ENCODE measurements at regions not wholly inside any gene's neighbourhood (a gene's known extent, or its start where the extent isn't known, plus 50 kb on each side); places are given as distances from the start of the nearest gene placed in this dataset.

DNA sequence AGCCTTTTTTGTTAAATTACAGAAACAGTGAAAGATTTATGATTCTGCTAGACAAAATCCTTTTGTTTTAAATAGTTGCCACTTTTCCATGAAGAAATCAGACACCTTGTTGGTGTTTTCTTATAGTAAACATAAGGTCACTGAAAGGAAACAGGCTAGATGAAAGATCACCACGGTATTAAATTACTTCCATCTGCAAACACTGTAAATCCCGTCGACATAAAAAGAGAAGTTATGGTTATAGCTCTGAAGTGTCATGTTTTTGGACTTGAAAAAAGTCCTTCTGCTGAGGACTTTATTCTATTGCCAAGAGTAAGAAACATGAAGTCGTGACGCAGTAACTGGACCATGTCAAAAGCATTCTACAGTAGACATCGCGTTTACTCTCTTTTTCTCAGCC, 567.6 kb upstream of the SLIT2 start:
- TF ChIP-seq, protein P1, sequence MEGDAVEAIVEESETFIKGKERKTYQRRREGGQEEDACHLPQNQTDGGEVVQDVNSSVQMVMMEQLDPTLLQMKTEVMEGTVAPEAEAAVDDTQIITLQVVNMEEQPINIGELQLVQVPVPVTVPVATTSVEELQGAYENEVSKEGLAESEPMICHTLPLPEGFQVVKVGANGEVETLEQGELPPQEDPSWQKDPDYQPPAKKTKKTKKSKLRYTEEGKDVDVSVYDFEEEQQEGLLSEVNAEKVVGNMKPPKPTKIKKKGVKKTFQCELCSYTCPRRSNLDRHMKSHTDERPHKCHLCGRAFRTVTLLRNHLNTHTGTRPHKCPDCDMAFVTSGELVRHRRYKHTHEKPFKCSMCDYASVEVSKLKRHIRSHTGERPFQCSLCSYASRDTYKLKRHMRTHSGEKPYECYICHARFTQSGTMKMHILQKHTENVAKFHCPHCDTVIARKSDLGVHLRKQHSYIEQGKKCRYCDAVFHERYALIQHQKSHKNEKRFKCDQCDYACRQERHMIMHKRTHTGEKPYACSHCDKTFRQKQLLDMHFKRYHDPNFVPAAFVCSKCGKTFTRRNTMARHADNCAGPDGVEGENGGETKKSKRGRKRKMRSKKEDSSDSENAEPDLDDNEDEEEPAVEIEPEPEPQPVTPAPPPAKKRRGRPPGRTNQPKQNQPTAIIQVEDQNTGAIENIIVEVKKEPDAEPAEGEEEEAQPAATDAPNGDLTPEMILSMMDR (conservative IDR thresholded peaks at IDR 0.05): no peak
- no peak for TF ChIP-seq EZH2 (IDR thresholded peaks at IDR 0.05; ENCODE audit: low read depth)

Measured in PC-9 (cell line).